CD4-positive, alpha-beta T cell (primary cell): ENCODE measurements at regions not wholly inside any gene's neighbourhood (a gene's known extent, or its start where the extent isn't known, plus 50 kb on each side); places are given as distances from the start of the nearest gene placed in this dataset.

Source experiments
- ATAC-seq: fragments of 200-7000 bp; cut with Tn5 transposase; one replicate; pipeline ENCODE4 v1.10.0; 2022; ENCODE audit warnings: mild to moderate bottlenecking; ENCODE audit not compliant: poor library complexity
- CTCF ChIA-PET: fragments of 350-600 bp; sonication (Branson Sonifier 250); formaldehyde crosslinking; loops from one replicate; lab custom pipeline; 2021; ENCODE audit warnings: antibody characterized with exemption, inconsistent platforms; lab: Charles Lee
- POLR2A ChIA-PET: fragments of 350-600 bp; sonication (Branson Sonifier 250); formaldehyde crosslinking; loops from one replicate; lab custom pipeline; 2021; ENCODE audit warnings: antibody characterized with exemption, inconsistent platforms; lab: Charles Lee
- DNase-seq, 14 experiments: peaks; one replicate each; pipeline ENCODE4 v3.0.0-alpha.2; 2013 to 2020; ENCODE audit warnings: mixed read lengths in 2 of 14
- H3K27ac ChIP-seq, 2 donors: one replicate each; pipeline versions ENCODE4 v1.5.1 to v1.7.0; 2013; ENCODE audit warnings: low read length in 2 of 2, low read depth in 1 of 2, mild to moderate bottlenecking in 1 of 2
- H3K27me3 ChIP-seq, 2 experiments: 1 replicate in 1 of 2; 2 replicates in 1 of 2; pipeline versions ENCODE4 v1.6.1 to v1.7.0; 2013; ENCODE audit warnings: low read length in 2 of 2, control low read depth in 1 of 2, mild to moderate bottlenecking in 1 of 2, moderate library complexity in 1 of 2; ENCODE audit not compliant: insufficient read depth in 2 of 2, control insufficient read depth in 1 of 2
- H3K36me3 ChIP-seq: one replicate; pipeline ENCODE4 v1.6.1; 2013; ENCODE audit warnings: low read length, control low read depth; ENCODE audit not compliant: insufficient read depth
- H3K4me1 ChIP-seq: one replicate; pipeline ENCODE4 v1.6.1; 2013; ENCODE audit warnings: low read length, control low read depth; ENCODE audit not compliant: insufficient read depth
- H3K4me3 ChIP-seq: one replicate; pipeline ENCODE4 v1.5.1; 2013; ENCODE audit warnings: mild to moderate bottlenecking, low read length, moderate library complexity
- H3K9me3 ChIP-seq, 2 experiments: 1 replicate in 1 of 2; 2 replicates in 1 of 2; pipeline versions ENCODE4 v1.6.1 to v1.7.0; 2013; ENCODE audit warnings: low read length in 2 of 2, mild to moderate bottlenecking in 2 of 2, control low read depth in 1 of 2, moderate library complexity in 1 of 2; ENCODE audit not compliant: control insufficient read depth in 1 of 2, insufficient read depth in 1 of 2
- H3K27ac Mint-ChIP-seq: one replicate; pipeline ENCODE4 v1.8.0; 2020; ENCODE audit warnings: mixed read lengths
- H3K27me3 Mint-ChIP-seq: one replicate; pipeline ENCODE4 v1.8.0; 2021; ENCODE audit warnings: mixed read lengths
- H3K36me3 Mint-ChIP-seq: one replicate; pipeline ENCODE4 v1.8.0; 2021; ENCODE audit warnings: low read depth, mixed read lengths
- H3K4me1 Mint-ChIP-seq: one replicate; pipeline ENCODE4 v1.8.0; 2021; ENCODE audit warnings: low read depth, mixed read lengths
- H3K4me3 Mint-ChIP-seq: one replicate; pipeline ENCODE4 v1.8.0; 2020; ENCODE audit warnings: mild to moderate bottlenecking, mixed read lengths
- H3K9me3 Mint-ChIP-seq: one replicate; pipeline ENCODE4 v1.8.0; 2020; ENCODE audit warnings: mixed read lengths
- intact Hi-C, 2 experiments: fragments of 100-400 bp; cut with DNase I in 1 of 2; cut with micrococcal nuclease in 1 of 2; formaldehyde crosslinking; loops; one replicate each; pipeline versions ENCODE4 v1.15.1 to v1.9.0; 2023 to 2025; cut with DNase I, micrococcal nuclease
- TF ChIP-seq, protein P1 (sequence below): fragments of 200-600 bp; IDR thresholded peaks from one replicate; pipeline ENCODE4 v1.8.0; 2022; ENCODE audit warnings: antibody characterized with exemption, mild to moderate bottlenecking

DNA sequence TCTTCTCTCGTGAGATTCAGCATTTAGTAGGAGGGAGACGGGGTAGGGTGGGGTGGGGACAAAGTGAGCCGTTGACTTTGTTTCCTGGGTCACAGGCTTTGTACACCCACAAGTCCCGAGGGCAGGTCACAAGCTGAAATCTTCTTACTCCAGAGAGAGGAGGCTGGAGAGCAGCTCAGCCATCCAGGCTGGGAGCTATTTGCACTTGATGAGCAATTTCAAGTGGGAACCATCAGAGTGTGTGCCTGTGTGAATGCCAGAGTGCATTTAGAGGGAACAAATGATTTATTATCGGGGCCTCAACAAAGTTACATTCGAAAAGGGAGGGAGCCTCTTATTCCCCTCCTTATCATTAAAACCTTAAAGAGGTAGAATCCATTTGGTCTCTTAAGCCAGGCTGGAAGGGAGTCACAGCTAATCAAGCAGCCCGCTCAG lies 155.7 kb upstream of the JARID2 start:
- ChIA-PET CTCF (no interaction called here), POLR2A (no interaction called here)
- no peak overlapping the region for H3K27ac Mint-ChIP-seq

DNA sequence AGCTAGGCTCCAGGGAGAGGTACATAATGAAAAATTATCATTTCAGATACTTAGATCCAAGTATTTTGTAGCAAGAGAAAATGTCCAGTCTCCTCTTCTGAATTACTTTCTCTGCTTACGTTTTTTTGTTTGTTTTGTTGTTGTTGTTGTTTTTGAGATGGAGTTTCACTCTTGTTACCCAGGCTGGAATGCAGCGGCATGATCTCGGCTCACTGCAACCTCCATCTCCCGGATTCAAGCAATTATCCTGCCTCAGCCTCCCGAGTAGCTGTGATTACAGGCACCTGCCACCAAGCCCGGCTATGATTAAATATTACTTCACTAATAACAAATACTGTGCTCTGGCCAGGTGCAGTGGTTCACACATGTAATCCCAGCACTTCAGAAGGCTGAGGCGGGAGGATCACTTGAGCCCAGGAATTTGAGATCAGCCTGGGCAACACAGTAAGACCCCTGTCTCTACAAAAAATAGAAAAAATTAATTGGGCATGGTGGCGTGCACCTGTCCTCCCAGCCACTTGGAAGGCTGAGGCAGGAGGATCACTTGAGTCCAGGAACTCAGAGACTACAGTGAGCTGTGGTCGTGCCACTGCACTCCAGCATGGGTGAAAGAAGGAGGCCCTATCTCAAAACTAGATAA lies 155.0 kb upstream of the JARID2 start:
- ATAC-seq (no peak), DNase-seq (no peak)
- Mint-ChIP-seq H3K36me3 (no peaks in the 10 kb centered on the region), H3K27me3 (no peaks in the 10 kb centered on the region), H3K9me3 (no peaks in the 10 kb centered on the region), H3K4me3 (no peak overlapping the region), H3K4me1 (no peaks in the 10 kb centered on the region), H3K27ac (no peak overlapping the region)
- H3K36me3 ChIP-seq: no peaks in the 10 kb centered on the region
- intact Hi-C loops: no loop called here
- ChIA-PET CTCF (no interaction called here), POLR2A (no interaction called here)
- H3K4me3 ChIP-seq: no peak overlapping the region
- H3K4me1 ChIP-seq: no peaks in the 10 kb centered on the region
- H3K27ac ChIP-seq: no peak overlapping the region
- no peaks in the 10 kb centered on the region for H3K27me3 ChIP-seq
- H3K9me3 ChIP-seq: no peaks in the 10 kb centered on the region
- TF ChIP-seq, protein P1, sequence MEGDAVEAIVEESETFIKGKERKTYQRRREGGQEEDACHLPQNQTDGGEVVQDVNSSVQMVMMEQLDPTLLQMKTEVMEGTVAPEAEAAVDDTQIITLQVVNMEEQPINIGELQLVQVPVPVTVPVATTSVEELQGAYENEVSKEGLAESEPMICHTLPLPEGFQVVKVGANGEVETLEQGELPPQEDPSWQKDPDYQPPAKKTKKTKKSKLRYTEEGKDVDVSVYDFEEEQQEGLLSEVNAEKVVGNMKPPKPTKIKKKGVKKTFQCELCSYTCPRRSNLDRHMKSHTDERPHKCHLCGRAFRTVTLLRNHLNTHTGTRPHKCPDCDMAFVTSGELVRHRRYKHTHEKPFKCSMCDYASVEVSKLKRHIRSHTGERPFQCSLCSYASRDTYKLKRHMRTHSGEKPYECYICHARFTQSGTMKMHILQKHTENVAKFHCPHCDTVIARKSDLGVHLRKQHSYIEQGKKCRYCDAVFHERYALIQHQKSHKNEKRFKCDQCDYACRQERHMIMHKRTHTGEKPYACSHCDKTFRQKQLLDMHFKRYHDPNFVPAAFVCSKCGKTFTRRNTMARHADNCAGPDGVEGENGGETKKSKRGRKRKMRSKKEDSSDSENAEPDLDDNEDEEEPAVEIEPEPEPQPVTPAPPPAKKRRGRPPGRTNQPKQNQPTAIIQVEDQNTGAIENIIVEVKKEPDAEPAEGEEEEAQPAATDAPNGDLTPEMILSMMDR: no peak

More for the DNA sequence above, 155.7 kb upstream of the JARID2 start:
- no peaks in the 10 kb centered on the region for H3K9me3 Mint-ChIP-seq
- Histone ChIP-seq H3K4me1 (no peaks in the 10 kb centered on the region), H3K9me3 (no peaks in the 10 kb centered on the region), H3K4me3 (no peak overlapping the region), H3K27me3 (no peaks in the 10 kb centered on the region), H3K27ac (no peak overlapping the region), H3K36me3 (no peaks in the 10 kb centered on the region)
- ATAC-seq: no peak
- H3K4me3 Mint-ChIP-seq: no peak overlapping the region
- intact Hi-C loops: no loop called here
- TF ChIP-seq, protein P1: no peak
- no peak for DNase-seq
- H3K27me3 Mint-ChIP-seq: no peaks in the 10 kb centered on the region
- no peaks in the 10 kb centered on the region for H3K36me3 Mint-ChIP-seq
- H3K4me1 Mint-ChIP-seq: no peaks in the 10 kb centered on the region

- Histone ChIP-seq H3K4me1 (no peaks in the 10 kb centered on the region), H3K27me3 (no peaks in the 10 kb centered on the region), H3K9me3 (no peaks in the 10 kb centered on the region), H3K36me3 (no peaks in the 10 kb centered on the region), H3K27ac (no peak overlapping the region), H3K4me3 (no peak overlapping the region)
- ChIA-PET POLR2A (no interaction called here), CTCF (no interaction called here)
- DNase-seq: no peak
- no peaks in the 10 kb centered on the region for H3K4me1 Mint-ChIP-seq
- H3K9me3 Mint-ChIP-seq: no peaks in the 10 kb centered on the region
- no peaks in the 10 kb centered on the region for H3K36me3 Mint-ChIP-seq
- no peak overlapping the region for H3K27ac Mint-ChIP-seq
- TF ChIP-seq, protein P1: no peak
- H3K4me3 Mint-ChIP-seq: no peak overlapping the region
- no peaks in the 10 kb centered on the region for H3K27me3 Mint-ChIP-seq
- intact Hi-C loops: no loop called here
- no peak for ATAC-seq
These were observed 148.7 kb upstream of the JARID2 start for GRCh38 chr6:15096894-15097837.
